Fibroblast of villous mesenchyme (primary cell): ENCODE measurements at regions not wholly inside any gene's neighbourhood (a gene's known extent, or its start where the extent isn't known, plus 50 kb on each side); places are given as distances from the start of the nearest gene placed in this dataset.

ENCODE experiments used
- DNase-seq: peaks from one replicate; pipeline ENCODE4 v3.0.0-alpha.2; 2010; ENCODE audit warnings: low read depth
- H3K4me3 ChIP-seq: 2 replicates; pipeline ENCODE4 v1.5.1; 2011; ENCODE audit warnings: low read depth, mild to moderate bottlenecking, low read length
- CTCF ChIP-seq: IDR thresholded peaks from 2 replicates; pipeline ENCODE4 v1.5.1; 2012; ENCODE audit warnings: low read depth, mild to moderate bottlenecking, low read length; ENCODE audit not compliant: insufficient read depth

- DNase-seq: no peak
- no peak overlapping the region for H3K4me3 ChIP-seq
- no peak for TF ChIP-seq CTCF
These were observed 331.2 kb upstream of the C16orf82 start for GRCh38 chr16:26735521-26735920.

GRCh38 chr16:26736084-26736483, 330.6 kb upstream of the C16orf82 start:
- no peak for TF ChIP-seq CTCF
- DNase-seq: no peak
- H3K4me3 ChIP-seq: no peak overlapping the region

GRCh38 chr16:26740771-26741170, 326.0 kb upstream of the C16orf82 start:
- no peak for TF ChIP-seq CTCF
- no peak for DNase-seq
- no peak overlapping the region for H3K4me3 ChIP-seq

GRCh38 chr16:26742040-26742439, 324.7 kb upstream of the C16orf82 start:
- H3K4me3 ChIP-seq: no peak overlapping the region
- DNase-seq: no peak
- TF ChIP-seq CTCF: no peak

GRCh38 chr16:26744430-26744829, 322.3 kb upstream of the C16orf82 start:
- H3K4me3 ChIP-seq: no peak overlapping the region
- DNase-seq: no peak
- no peak for TF ChIP-seq CTCF

GRCh38 chr16:26747760-26748159, 319.0 kb upstream of the C16orf82 start:
- TF ChIP-seq CTCF: no peak
- DNase-seq: no peak
- no peak overlapping the region for H3K4me3 ChIP-seq

- no peak for TF ChIP-seq CTCF
- H3K4me3 ChIP-seq: no peak overlapping the region
- DNase-seq: no peak
These were observed 317.7 kb upstream of the C16orf82 start for GRCh38 chr16:26749072-26749471.
